ENCODE measurements at regions not wholly inside any gene's neighbourhood (a gene's known extent, or its start where the extent isn't known, plus 50 kb on each side); places are given as distances from the start of the nearest gene placed in this dataset.
A peak's percentile ranks its signal among the peaks of the same experiment; 100 is the strongest.

- Histone ChIP-seq H3K4me1 (no peaks in the 10 kb centered on the region), H3K36me3 (ENCODE audit: insufficient read depth in 1 of 2, low read depth in 1 of 2) (no peaks in the 10 kb centered on the region), H3K27ac (no peak overlapping the region), H3K27me3 (ENCODE audit: insufficient read depth in 3 of 3, low read length in 2 of 3) (no peaks in the 10 kb centered on the region), H3K4me3 (no peak overlapping the region), H3K9me3 (no peaks in the 10 kb centered on the region)
- ATAC-seq (no peak), DNase-seq (no peak)
- 94 to 96% (median 95%) methylated on average over 12 of the region's 12 CpGs for WGBS, 3 donors
- intact Hi-C loops (cut with DNase I), result no loop called here
- no peak for TF ChIP-seq CTCF (IDR thresholded peaks at IDR 0.05)
These were observed 462.0 kb upstream of the MAF start for GRCh38 chr16:80062361-80063030.

- ATAC-seq, result no peak
- 89 to 95% (median 94%) methylated on average over 3 of the region's 3 CpGs for WGBS, 3 donors
- no peaks in the 10 kb centered on the region for H3K4me1 ChIP-seq
- H3K27ac ChIP-seq, result no peak overlapping the region
- intact Hi-C loops (cut with DNase I), result no loop called here
- no peaks in the 10 kb centered on the region for H3K36me3 ChIP-seq (ENCODE audit: insufficient read depth in 1 of 2, low read depth in 1 of 2)
- H3K27me3 ChIP-seq (ENCODE audit: insufficient read depth in 3 of 3, low read length in 2 of 3), result no peaks in the 10 kb centered on the region
- no peak for DNase-seq
- no peak overlapping the region for H3K4me3 ChIP-seq
- TF ChIP-seq CTCF (IDR thresholded peaks at IDR 0.05), result no peak
- H3K9me3 ChIP-seq, result no peaks in the 10 kb centered on the region
These were observed 459.9 kb upstream of the MAF start for GRCh38 chr16:80060470-80060869.

GRCh38 chr16:80059836-80060235 lies 459.3 kb upstream of the MAF start:
- no peak for TF ChIP-seq CTCF (IDR thresholded peaks at IDR 0.05)
- WGBS, 3 donors, result 61 to 78% (median 64%) methylated on average over 3 of the region's 3 CpGs
- no peaks in the 10 kb centered on the region for H3K4me1 ChIP-seq
- DNase-seq, result no peak
- H3K4me3 ChIP-seq, result no peak overlapping the region
- H3K27ac ChIP-seq, result no peak overlapping the region
- H3K9me3 ChIP-seq, result no peaks in the 10 kb centered on the region
- ATAC-seq, result no peak
- intact Hi-C loops (cut with DNase I), result no loop called here
- H3K27me3 ChIP-seq (ENCODE audit: insufficient read depth in 3 of 3, low read length in 2 of 3), result no peaks in the 10 kb centered on the region
- H3K36me3 ChIP-seq (ENCODE audit: insufficient read depth in 1 of 2, low read depth in 1 of 2), result no peaks in the 10 kb centered on the region

GRCh38 chr16:80058214-80058613 lies 457.7 kb upstream of the MAF start:
- Histone ChIP-seq H3K4me3 (no peak overlapping the region), H3K27me3 (ENCODE audit: insufficient read depth in 3 of 3, low read length in 2 of 3) (no peaks in the 10 kb centered on the region), H3K9me3 (no peaks in the 10 kb centered on the region), H3K4me1 (no peaks in the 10 kb centered on the region), H3K36me3 (ENCODE audit: insufficient read depth in 1 of 2, low read depth in 1 of 2) (no peaks in the 10 kb centered on the region), H3K27ac (no peak overlapping the region)
- DNase-seq (peak; percentile 31 to 78), ATAC-seq (peak in 1 of 4 donors; percentile 46)
- whole genome bisulfite sequencing, 3 donors, result 11 to 31% (median 24%) methylated on average over 9 of the region's 9 CpGs
- TF ChIP-seq CTCF (IDR thresholded peaks at IDR 0.05), result no peak
- intact Hi-C loops (cut with DNase I), result no loop called here

GRCh38 chr16:80056324-80056723 lies 455.8 kb upstream of the MAF start:
- no peak overlapping the region for H3K4me3 ChIP-seq
- H3K9me3 ChIP-seq, result no peaks in the 10 kb centered on the region
- intact Hi-C loops (cut with DNase I), result no loop called here
- 84 to 92% (median 85%) methylated on average over 4 of the region's 4 CpGs for WGBS, 3 donors
- H3K27ac ChIP-seq, result no peak overlapping the region
- no peak for TF ChIP-seq CTCF (IDR thresholded peaks at IDR 0.05)
- no peak for ATAC-seq
- no peaks in the 10 kb centered on the region for H3K36me3 ChIP-seq (ENCODE audit: insufficient read depth in 1 of 2, low read depth in 1 of 2)
- no peaks in the 10 kb centered on the region for H3K4me1 ChIP-seq
- no peak for DNase-seq
- H3K27me3 ChIP-seq (ENCODE audit: insufficient read depth in 3 of 3, low read length in 2 of 3), result no peaks in the 10 kb centered on the region
